Glutamatergic neuron (in vitro differentiated cells): ENCODE measurements at regions not wholly inside any gene's neighbourhood (a gene's known extent, or its start where the extent isn't known, plus 50 kb on each side); places are given as distances from the start of the nearest gene placed in this dataset.

Source experiments
- DNase-seq: peaks from one replicate; pipeline ENCODE4 v3.0.0; 2022
- H3K27ac Mint-ChIP-seq: one replicate; pipeline ENCODE4 v1.8.0; 2020; ENCODE audit warnings: mild to moderate bottlenecking, mixed read lengths, inconsistent platforms; ENCODE audit not compliant: unreplicated experiment
- H3K27me3 Mint-ChIP-seq: one replicate; pipeline ENCODE4 v1.8.0; 2020; ENCODE audit warnings: mild to moderate bottlenecking, moderate library complexity, mixed read lengths, inconsistent platforms; ENCODE audit not compliant: unreplicated experiment
- H3K36me3 Mint-ChIP-seq: one replicate; pipeline ENCODE4 v1.8.0; 2020; ENCODE audit warnings: mild to moderate bottlenecking, mixed read lengths, inconsistent platforms; ENCODE audit not compliant: unreplicated experiment
- H3K4me1 Mint-ChIP-seq: one replicate; pipeline ENCODE4 v1.8.0; 2020; ENCODE audit warnings: mild to moderate bottlenecking, low read depth, mixed read lengths, inconsistent platforms; ENCODE audit not compliant: unreplicated experiment
- H3K4me3 Mint-ChIP-seq: one replicate; pipeline ENCODE4 v1.8.0; 2020; ENCODE audit warnings: mild to moderate bottlenecking, mixed read lengths, inconsistent platforms; ENCODE audit not compliant: unreplicated experiment
- H3K9me3 Mint-ChIP-seq: one replicate; pipeline ENCODE4 v1.8.0; 2020; ENCODE audit warnings: mild to moderate bottlenecking, moderate library complexity, mixed read lengths, inconsistent platforms; ENCODE audit not compliant: unreplicated experiment
- CTCF ChIP-seq: fragments of 200-600 bp; sonication (generic); IDR thresholded peaks from one replicate; pipeline ENCODE4 v1.5.0; 2021; ENCODE audit not compliant: partially characterized antibody, unreplicated experiment

- TF ChIP-seq CTCF: no peak
- Mint-ChIP-seq H3K36me3 (no peaks in the 10 kb centered on the region), H3K27me3 (no peaks in the 10 kb centered on the region), H3K27ac (no peak overlapping the region), H3K9me3 (no peaks in the 10 kb centered on the region), H3K4me1 (no peaks in the 10 kb centered on the region), H3K4me3 (no peak overlapping the region)
- no peak for DNase-seq
Observed at GRCh38 chr16:65429504-65430181, 307.8 kb upstream of the CDH11 start.

- Mint-ChIP-seq H3K27me3 (no peaks in the 10 kb centered on the region), H3K9me3 (no peaks in the 10 kb centered on the region)
Observed at GRCh38 chr16:65426484-65426883, 304.6 kb upstream of the CDH11 start.

DNA sequence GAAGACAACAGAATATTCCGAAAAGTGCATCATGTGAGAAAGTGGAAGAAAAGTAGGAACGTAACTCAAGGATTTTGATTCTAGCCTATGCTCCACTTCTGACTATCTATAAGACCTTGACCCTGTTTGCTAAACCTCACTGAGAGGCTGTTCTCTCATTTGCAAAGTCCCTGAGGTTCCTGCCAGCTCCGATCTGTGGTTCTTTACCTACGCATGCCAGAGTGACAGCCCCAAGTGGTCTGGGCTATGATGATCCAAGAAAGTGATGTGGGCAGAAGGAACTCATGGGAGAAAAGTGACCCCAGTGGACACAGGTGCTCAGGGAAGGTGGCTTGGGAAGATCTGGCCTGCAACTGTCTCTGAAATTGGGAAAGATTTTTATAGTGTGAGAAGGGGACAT lies 301.1 kb upstream of the CDH11 start:
- Mint-ChIP-seq H3K4me3 (no peak overlapping the region), H3K27ac (no peak overlapping the region), H3K27me3 (no peaks in the 10 kb centered on the region), H3K36me3 (peaks cover 3% of the 10 kb centered on the region), H3K4me1 (no peaks in the 10 kb centered on the region), H3K9me3 (no peaks in the 10 kb centered on the region)
- no peak for TF ChIP-seq CTCF
- DNase-seq: no peak

More at GRCh38 chr16:65426484-65426883, 304.6 kb upstream of the CDH11 start:
- no peaks in the 10 kb centered on the region for H3K4me1 Mint-ChIP-seq
- no peak for DNase-seq
- no peak overlapping the region for H3K27ac Mint-ChIP-seq
- no peak for TF ChIP-seq CTCF
- H3K36me3 Mint-ChIP-seq: no peaks in the 10 kb centered on the region
- no peak overlapping the region for H3K4me3 Mint-ChIP-seq

- Mint-ChIP-seq H3K9me3 (peaks cover 2% of the 10 kb centered on the region), H3K36me3 (peaks cover 3% of the 10 kb centered on the region), H3K27me3 (no peaks in the 10 kb centered on the region), H3K27ac (no peak overlapping the region), H3K4me1 (no peaks in the 10 kb centered on the region), H3K4me3 (no peak overlapping the region)
- DNase-seq: no peak
- no peak for TF ChIP-seq CTCF
Observed at GRCh38 chr16:65421596-65421995, 299.7 kb upstream of the CDH11 start.

DNA sequence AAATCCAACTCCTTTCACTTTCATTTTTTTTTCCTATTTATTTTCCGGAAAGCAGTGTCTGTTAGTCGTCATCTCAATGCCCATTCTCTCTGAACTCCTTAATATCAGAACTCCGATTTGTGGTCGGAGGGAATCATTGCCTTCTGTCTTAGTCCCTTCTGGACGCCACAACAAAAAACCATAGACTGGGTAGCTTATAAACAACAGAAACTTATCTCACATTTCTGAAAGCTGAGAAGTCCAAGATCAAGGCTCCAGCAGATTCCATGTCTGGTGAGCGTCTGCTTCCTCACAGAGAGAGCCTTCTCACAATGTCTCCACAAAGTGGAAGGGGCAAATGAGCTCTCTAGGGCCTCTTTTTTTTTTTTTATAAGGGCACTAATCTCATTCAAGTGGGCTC lies 296.6 kb upstream of the CDH11 start:
- no peak for DNase-seq
- H3K36me3 Mint-ChIP-seq: peaks cover 3% of the 10 kb centered on the region
- no peak overlapping the region for H3K27ac Mint-ChIP-seq
- no peaks in the 10 kb centered on the region for H3K4me1 Mint-ChIP-seq
- no peak overlapping the region for H3K4me3 Mint-ChIP-seq
- peaks cover 2% of the 10 kb centered on the region for H3K9me3 Mint-ChIP-seq
- no peak for TF ChIP-seq CTCF
- H3K27me3 Mint-ChIP-seq: no peaks in the 10 kb centered on the region
